ENCODE measurements at regions not wholly inside any gene's neighbourhood (a gene's known extent, or its start where the extent isn't known, plus 50 kb on each side); places are given as distances from the start of the nearest gene placed in this dataset.
"Not testable (repeated sequence)": the region's sequence is repeated elsewhere in the genome, so short reads cannot be mapped to it uniquely, and the experiment has no call there.

DNA sequence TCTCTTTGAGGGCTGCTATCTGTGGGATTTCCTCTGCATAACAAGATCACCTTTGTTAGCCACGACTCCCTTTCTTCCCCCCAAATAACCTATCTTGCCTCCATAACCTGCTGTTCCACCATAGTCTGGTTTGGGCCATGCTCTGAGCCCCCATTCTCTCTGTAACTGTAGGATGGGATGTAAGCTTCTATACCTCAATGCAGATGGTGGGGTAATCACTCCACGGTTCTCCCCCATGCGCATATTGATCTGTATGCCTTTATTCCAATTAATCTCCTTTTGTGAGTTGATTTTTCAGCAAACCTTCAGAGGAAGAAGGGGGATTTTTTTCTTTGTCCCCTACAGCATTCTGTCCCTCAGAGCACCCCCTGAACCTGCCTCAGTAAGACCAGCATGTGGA is 170.1 kb upstream of the IRF2BP2 start:
- H3K27me3 ChIP-seq = peaks cover 0 to 78% (median 52%) of the 10 kb centered on the region in 7 donors
- no peak overlapping the region for H3K4me3 ChIP-seq
- ATAC-seq (no peak), DNase-seq (no peak)
- no peaks in the 10 kb centered on the region for H3K9me3 ChIP-seq
- H3K36me3 ChIP-seq = no peaks in the 10 kb centered on the region
- no peak overlapping the region for H3K27ac ChIP-seq
- TF ChIP-seq CTCF (IDR thresholded peaks at IDR 0.05) = no peak
- 76 to 77% methylated on average over 3 of the region's 3 CpGs for WGBS, 2 donors
- H3K4me1 ChIP-seq = peaks cover 0 to 27% (median 0%) of the 10 kb centered on the region in 9 donors
- intact Hi-C loops (cut with DNase I) = no loop called here

DNA sequence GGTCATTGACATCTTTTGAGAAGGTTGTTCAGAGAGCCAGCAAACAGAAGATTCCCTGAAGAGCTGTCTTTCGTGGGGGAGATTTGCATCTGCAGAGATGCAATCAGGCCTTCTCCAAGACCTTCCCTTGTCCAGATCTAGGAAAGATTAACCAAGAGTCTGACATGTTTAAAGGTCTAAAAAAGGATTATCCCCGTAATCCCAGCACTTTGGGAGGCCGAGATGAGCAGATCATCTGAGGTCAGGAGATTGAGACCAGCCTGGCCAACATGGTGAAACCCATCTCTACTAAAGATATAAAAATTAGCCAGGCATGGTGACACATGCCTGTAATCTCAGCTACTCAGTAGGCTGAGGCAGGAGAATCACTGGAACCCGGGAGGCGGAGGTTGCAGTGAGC is 169.6 kb upstream of the IRF2BP2 start:
- H3K9me3 ChIP-seq; intact Hi-C loops (cut with DNase I); DNase-seq; H3K4me3 ChIP-seq; ATAC-seq; H3K36me3 ChIP-seq; H3K27ac ChIP-seq: not testable (repeated sequence)
- WGBS, 2 donors = 87 to 89% methylated on average over 5 of the region's 5 CpGs
- peaks cover 0 to 32% (median 0%) of the 10 kb centered on the region in 9 donors for H3K4me1 ChIP-seq
- H3K27me3 ChIP-seq = peaks cover 0 to 77% (median 52%) of the 10 kb centered on the region in 7 donors

GRCh38 chr1:234779160-234779538 is 169.2 kb upstream of the IRF2BP2 start:
- Histone ChIP-seq H3K36me3 (no peaks in the 10 kb centered on the region), H3K4me3 (no peak overlapping the region), H3K27ac (no peak overlapping the region), H3K9me3 (no peaks in the 10 kb centered on the region), H3K27me3 (peaks cover 0 to 74% (median 52%) of the 10 kb centered on the region in 7 donors), H3K4me1 (peaks cover 0 to 33% (median 0%) of the 10 kb centered on the region in 9 donors)
- TF ChIP-seq CTCF (IDR thresholded peaks at IDR 0.05) = no peak
- ATAC-seq (no peak), DNase-seq (no peak)
- intact Hi-C loops (cut with DNase I) = no loop called here
- 77 to 78% methylated on average over 7 of the region's 7 CpGs for WGBS, 2 donors

- intact Hi-C loops (cut with DNase I) = no loop called here
- no peak overlapping the region for H3K4me3 ChIP-seq
- no peaks in the 10 kb centered on the region for H3K36me3 ChIP-seq
Measured at GRCh38 chr1:234778221-234779159, 168.5 kb upstream of the IRF2BP2 start.

More at GRCh38 chr1:234778221-234779159, 168.5 kb upstream of the IRF2BP2 start:
- 73 to 79% methylated on average over 22 of the region's 22 CpGs for WGBS, 2 donors
- no peak for DNase-seq
- peaks cover 0 to 71% (median 52%) of the 10 kb centered on the region in 7 donors for H3K27me3 ChIP-seq
- TF ChIP-seq CTCF (IDR thresholded peaks at IDR 0.05) = no peak
- H3K4me1 ChIP-seq = peaks cover 0 to 37% (median 0%) of the 10 kb centered on the region in 9 donors
- H3K9me3 ChIP-seq = peaks cover 0 to 3% (median 0%) of the 10 kb centered on the region in 11 donors
- H3K27ac ChIP-seq = peak overlapping the region in 1 of 10 donors; percentile 32
- ATAC-seq = peak in 6 of 8 donors; percentile 3 to 37 (median 14)

Data from heart right ventricle (tissue), 16 donors.